Tibial nerve (tissue), 3 donors: ENCODE measurements at regions not wholly inside any gene's neighbourhood (a gene's known extent, or its start where the extent isn't known, plus 50 kb on each side); places are given as distances from the start of the nearest gene placed in this dataset.

Experiments used
- POLR2A ChIP-seq, 2 donors: fragments of 450-650 bp; IDR thresholded peaks; one replicate each; pipeline ENCODE4 v1.6.1; 2017; ENCODE audit warnings: antibody characterized with exemption in 2 of 2, mild to moderate bottlenecking in 2 of 2, moderate library complexity in 2 of 2
- TF ChIP-seq, protein P1 (sequence below), 5 experiments: fragments of 200-600 bp in 3 of 5; fragments of 450-650 bp in 2 of 5; sonication (generic) in 3 of 5; IDR thresholded peaks; one replicate each; pipeline ENCODE4 v1.5.1; 2016 to 2019; ENCODE audit warnings: antibody characterized with exemption in 5 of 5, mild to moderate bottlenecking in 3 of 5, moderate library complexity in 2 of 5

DNA sequence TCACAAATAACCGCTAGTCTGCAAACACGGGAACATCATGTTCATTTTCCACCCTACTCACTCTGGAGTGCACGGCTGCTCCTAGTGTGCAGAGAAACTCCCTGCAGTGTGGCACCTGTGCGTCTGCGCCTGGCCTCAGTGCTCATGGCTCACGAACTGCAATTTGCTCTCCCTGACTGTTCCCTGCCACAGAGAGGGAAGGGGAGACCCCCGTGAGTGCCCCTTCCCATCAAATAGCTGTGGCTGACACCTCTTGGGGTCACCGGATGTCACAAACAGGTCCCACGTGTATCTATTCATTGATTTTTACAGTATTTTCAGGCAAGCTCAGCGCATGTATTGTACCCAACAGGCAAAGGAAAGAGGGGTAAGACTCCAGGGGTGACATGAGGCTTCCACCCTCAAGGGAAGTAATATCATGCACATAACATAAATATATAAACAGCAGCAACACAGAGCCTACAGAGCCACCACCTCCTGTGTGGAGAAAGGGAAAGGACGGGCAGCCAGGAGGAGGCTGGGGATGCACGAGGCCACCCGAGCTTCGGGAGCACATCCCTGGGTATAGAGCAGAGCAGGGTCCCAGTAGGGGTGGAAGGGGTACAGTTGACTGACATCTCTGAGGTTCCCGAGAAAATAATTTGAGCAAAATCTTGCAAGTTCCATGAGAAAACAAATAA, 140.3 kb upstream of the SOX1 start:
- TF ChIP-seq, protein P1, sequence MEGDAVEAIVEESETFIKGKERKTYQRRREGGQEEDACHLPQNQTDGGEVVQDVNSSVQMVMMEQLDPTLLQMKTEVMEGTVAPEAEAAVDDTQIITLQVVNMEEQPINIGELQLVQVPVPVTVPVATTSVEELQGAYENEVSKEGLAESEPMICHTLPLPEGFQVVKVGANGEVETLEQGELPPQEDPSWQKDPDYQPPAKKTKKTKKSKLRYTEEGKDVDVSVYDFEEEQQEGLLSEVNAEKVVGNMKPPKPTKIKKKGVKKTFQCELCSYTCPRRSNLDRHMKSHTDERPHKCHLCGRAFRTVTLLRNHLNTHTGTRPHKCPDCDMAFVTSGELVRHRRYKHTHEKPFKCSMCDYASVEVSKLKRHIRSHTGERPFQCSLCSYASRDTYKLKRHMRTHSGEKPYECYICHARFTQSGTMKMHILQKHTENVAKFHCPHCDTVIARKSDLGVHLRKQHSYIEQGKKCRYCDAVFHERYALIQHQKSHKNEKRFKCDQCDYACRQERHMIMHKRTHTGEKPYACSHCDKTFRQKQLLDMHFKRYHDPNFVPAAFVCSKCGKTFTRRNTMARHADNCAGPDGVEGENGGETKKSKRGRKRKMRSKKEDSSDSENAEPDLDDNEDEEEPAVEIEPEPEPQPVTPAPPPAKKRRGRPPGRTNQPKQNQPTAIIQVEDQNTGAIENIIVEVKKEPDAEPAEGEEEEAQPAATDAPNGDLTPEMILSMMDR (IDR thresholded peaks at IDR 0.05): no peak
- no peak for TF ChIP-seq POLR2A (IDR thresholded peaks at IDR 0.05)
